ENCODE measurements at regions not wholly inside any gene's neighbourhood (a gene's known extent, or its start where the extent isn't known, plus 50 kb on each side); places are given as distances from the start of the nearest gene placed in this dataset.
"Not testable (repeated sequence)": the region's sequence is repeated elsewhere in the genome, so short reads cannot be mapped to it uniquely, and the experiment has no call there.

DNA sequence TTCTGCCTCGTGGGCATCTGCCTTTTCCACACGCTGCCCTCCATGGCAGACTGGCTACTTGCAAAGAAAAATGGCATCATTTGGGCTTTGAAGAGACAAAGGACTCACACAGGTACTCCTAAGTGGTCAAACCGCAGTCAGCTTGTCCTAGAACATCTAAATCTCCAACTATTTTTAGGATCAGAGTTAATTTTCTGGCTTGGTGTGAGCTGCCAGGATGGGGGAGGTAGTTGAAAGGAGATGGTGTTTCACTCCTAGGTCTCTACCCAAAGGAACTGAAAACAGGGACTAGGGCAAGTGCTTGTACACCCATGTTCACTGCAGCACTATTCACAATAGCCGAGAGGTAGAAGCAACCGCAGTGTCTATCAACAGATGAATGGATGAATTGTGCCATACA, 107.9 kb upstream of the ATL2 start:
- no peak for DNase-seq
- no peaks in the 10 kb centered on the region for H3K9me3 ChIP-seq
- 97% methylated on average over 5 of the region's 5 CpGs for WGBS, 2 donors
- no peaks in the 10 kb centered on the region for H3K27me3 ChIP-seq
- no peak overlapping the region for H3K27ac ChIP-seq
- H3K4me3 ChIP-seq (replicated peaks in 1 of 3): no peak overlapping the region
- H3K36me3 ChIP-seq: no peaks in the 10 kb centered on the region
- intact Hi-C loops (cut with DNase I): no loop called here
- TF ChIP-seq, protein P1, sequence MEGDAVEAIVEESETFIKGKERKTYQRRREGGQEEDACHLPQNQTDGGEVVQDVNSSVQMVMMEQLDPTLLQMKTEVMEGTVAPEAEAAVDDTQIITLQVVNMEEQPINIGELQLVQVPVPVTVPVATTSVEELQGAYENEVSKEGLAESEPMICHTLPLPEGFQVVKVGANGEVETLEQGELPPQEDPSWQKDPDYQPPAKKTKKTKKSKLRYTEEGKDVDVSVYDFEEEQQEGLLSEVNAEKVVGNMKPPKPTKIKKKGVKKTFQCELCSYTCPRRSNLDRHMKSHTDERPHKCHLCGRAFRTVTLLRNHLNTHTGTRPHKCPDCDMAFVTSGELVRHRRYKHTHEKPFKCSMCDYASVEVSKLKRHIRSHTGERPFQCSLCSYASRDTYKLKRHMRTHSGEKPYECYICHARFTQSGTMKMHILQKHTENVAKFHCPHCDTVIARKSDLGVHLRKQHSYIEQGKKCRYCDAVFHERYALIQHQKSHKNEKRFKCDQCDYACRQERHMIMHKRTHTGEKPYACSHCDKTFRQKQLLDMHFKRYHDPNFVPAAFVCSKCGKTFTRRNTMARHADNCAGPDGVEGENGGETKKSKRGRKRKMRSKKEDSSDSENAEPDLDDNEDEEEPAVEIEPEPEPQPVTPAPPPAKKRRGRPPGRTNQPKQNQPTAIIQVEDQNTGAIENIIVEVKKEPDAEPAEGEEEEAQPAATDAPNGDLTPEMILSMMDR (IDR thresholded peaks at IDR 0.05): no peak
- no peak for TF ChIP-seq POLR2A (IDR thresholded peaks at IDR 0.05)
- H3K4me1 ChIP-seq: no peaks in the 10 kb centered on the region

DNA sequence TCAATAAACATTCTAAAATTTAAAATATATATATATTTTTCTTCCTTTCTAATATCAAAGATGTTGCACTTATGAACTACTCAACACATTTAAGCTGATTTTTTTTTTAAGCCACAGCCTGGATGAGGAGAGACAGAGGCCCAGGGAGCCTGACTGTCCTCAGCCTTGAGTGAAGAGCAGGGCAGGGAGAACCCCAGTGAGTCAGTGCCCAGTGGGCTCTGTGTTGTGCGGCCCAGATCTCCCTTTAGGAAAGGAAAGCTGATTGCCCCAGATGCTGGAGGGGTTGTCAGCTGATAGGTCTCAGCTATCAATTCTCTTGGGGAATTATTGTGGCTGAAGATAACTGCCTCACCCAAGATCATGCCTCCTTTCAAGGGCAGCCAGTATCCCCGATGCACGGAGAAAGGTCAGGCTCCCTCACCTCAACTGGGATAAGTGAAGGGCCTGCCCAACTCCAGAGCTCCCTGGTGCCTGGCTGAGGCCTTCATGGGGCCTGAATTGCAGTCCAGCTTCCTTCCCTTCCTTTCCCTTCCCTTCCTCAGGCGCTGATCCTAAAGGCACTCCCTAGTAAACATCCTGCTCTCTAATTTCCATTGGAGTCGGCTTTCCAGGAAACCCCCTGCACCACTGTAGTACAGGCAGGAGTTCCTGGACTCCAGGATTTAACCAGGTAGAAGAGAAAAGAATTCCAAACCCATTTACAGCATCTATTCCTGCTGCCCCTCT, 106.9 kb upstream of the ATL2 start:
- Histone ChIP-seq H3K4me1 (no peaks in the 10 kb centered on the region), H3K27ac (no peak overlapping the region), H3K36me3 (no peaks in the 10 kb centered on the region), H3K9me3 (no peaks in the 10 kb centered on the region), H3K4me3 (replicated peaks in 1 of 3) (no peak overlapping the region), H3K27me3 (no peaks in the 10 kb centered on the region)
- TF ChIP-seq, protein P1 (IDR thresholded peaks at IDR 0.05): no peak
- no peak for TF ChIP-seq POLR2A (IDR thresholded peaks at IDR 0.05)
- WGBS, 2 donors: 65 to 81% methylated on average over 5 of the region's 5 CpGs
- intact Hi-C loops (cut with DNase I): no loop called here
- DNase-seq: no peak

DNA sequence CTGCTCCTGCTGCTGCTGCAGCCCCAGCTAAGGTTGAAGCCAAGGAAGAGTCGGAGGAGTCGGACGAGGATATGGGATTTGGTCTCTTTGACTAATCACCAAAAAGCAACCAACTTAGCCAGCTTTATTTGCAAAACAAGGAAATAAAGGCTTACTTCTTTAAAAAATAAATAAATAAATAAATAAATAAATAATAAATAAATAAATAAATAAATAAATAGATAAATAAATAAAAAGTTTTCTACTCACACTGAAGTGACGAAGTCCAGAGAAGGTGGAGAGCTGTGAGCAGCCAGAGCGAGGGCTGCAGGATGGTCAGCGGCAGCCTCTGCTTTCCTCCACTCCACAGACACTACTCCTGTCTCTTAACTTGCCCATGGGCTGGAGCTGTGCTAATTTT, 105.6 kb upstream of the ATL2 start:
- DNase-seq; intact Hi-C loops (cut with DNase I); H3K36me3 ChIP-seq; H3K4me1 ChIP-seq; H3K27ac ChIP-seq; H3K4me3 ChIP-seq (replicated peaks in 1 of 3); H3K27me3 ChIP-seq; H3K9me3 ChIP-seq: not testable (repeated sequence)
- 96 to 98% methylated on average over 6 of the region's 6 CpGs for WGBS, 2 donors

DNA sequence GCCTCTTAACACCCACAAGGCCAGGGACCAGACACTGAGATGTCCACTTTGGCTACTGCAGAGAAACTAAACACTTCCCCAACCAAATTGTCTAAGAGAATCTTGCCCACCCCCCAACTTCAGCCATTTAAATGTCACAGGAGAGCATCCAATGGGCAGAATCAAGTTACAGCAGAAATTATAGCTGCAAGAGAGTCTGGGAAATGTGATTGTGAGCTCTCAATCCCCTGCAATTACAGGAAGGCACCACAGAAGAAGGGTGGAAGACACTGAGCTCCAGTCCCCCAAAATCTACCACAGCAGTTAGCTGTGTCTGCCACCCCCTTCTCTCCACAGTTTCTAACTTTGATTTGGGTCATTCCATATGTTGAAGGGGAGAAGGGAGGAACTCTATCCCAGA, 103.5 kb upstream of the ATL2 start:
- intact Hi-C loops (cut with DNase I): no loop called here
- Histone ChIP-seq H3K4me1 (no peaks in the 10 kb centered on the region), H3K36me3 (no peaks in the 10 kb centered on the region), H3K4me3 (replicated peaks in 1 of 3) (no peak overlapping the region), H3K27me3 (no peaks in the 10 kb centered on the region), H3K27ac (no peak overlapping the region), H3K9me3 (no peaks in the 10 kb centered on the region)
- no peak for DNase-seq
- no peak for TF ChIP-seq POLR2A (IDR thresholded peaks at IDR 0.05)
- TF ChIP-seq, protein P1 (IDR thresholded peaks at IDR 0.05): no peak

DNA sequence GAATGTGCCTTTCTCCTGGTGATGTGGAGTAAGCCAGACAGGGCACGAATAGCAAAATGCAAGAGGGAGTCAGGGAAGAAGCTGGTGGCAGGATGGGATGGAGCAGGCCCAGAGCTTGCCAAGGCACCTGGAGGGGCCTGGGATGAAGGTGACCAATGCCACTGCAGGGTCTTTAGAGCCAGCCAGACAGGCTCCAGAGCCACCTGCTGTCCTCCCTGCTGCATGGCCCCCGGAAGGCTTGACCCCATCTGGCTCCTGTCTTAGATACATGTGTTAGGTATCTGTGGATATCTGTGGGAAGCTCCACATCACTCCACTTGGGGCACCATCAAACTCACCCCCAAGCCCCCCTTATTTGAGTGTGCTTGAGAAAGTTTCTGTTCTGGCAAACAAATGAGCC, 99.9 kb upstream of the ATL2 start:
- WGBS, 2 donors: 88 to 91% methylated on average over 2 of the region's 2 CpGs
- Histone ChIP-seq H3K27ac (no peak overlapping the region), H3K36me3 (no peaks in the 10 kb centered on the region), H3K27me3 (no peaks in the 10 kb centered on the region), H3K4me3 (replicated peaks in 1 of 3) (no peak overlapping the region), H3K4me1 (peaks cover 0 to 4% of the 10 kb centered on the region in 2 donors), H3K9me3 (no peaks in the 10 kb centered on the region)
- intact Hi-C loops (cut with DNase I): no loop called here
- TF ChIP-seq, protein P1 (IDR thresholded peaks at IDR 0.05): no peak
- no peak for TF ChIP-seq POLR2A (IDR thresholded peaks at IDR 0.05)
- no peak for DNase-seq

DNA sequence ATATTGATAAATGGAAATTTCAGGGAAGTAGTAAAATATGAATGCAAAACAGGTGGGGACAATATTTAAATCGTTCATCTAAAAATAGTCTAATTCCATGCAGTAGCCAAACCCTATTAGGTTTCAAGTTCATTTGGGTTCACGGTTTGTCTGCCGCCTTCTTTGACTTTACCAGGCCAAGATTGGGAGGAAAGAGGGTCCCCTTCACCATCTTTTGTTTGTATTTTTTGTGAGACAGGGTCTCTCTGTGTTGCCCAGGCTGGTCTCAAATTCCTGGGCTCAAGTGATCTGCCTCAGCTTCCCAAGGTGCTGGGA, 98.5 kb upstream of the ATL2 start:
- DNase-seq: no peak
- Histone ChIP-seq H3K4me1 (peaks cover 0 to 4% of the 10 kb centered on the region in 2 donors), H3K36me3 (no peaks in the 10 kb centered on the region), H3K9me3 (no peaks in the 10 kb centered on the region), H3K27ac (no peak overlapping the region), H3K4me3 (replicated peaks in 1 of 3) (no peak overlapping the region), H3K27me3 (no peaks in the 10 kb centered on the region)
- 97 to 98% methylated on average over 3 of the region's 3 CpGs for WGBS, 2 donors
- no peak for TF ChIP-seq POLR2A (IDR thresholded peaks at IDR 0.05)
- TF ChIP-seq, protein P1 (IDR thresholded peaks at IDR 0.05): no peak
- intact Hi-C loops (cut with DNase I): no loop called here

Data from thyroid gland (tissue), 4 donors.